Testis (tissue), 2 donors: ENCODE measurements at regions not wholly inside any gene's neighbourhood (a gene's known extent, or its start where the extent isn't known, plus 50 kb on each side); places are given as distances from the start of the nearest gene placed in this dataset.

Source experiments
- DNase-seq: peaks from one replicate; pipeline ENCODE4 v3.0.0-alpha.2; 2019
- H3K27ac ChIP-seq, 2 donors: fragments of 200-600 bp; sonication (generic); one replicate each; pipeline ENCODE4 v1.5.1; 2019
- H3K27me3 ChIP-seq: fragments of 200-600 bp; sonication (generic); one replicate; pipeline ENCODE4 v1.5.1; 2019
- H3K36me3 ChIP-seq: fragments of 200-600 bp; sonication (generic); one replicate; pipeline ENCODE4 v1.5.1; 2017; ENCODE audit warnings: low read depth; ENCODE audit errors: missing control alignments
- H3K4me1 ChIP-seq: fragments of 200-600 bp; sonication (generic); one replicate; pipeline ENCODE4 v1.5.1; 2019
- H3K4me3 ChIP-seq, 2 donors: fragments of 200-600 bp; sonication (generic); one replicate each; pipeline ENCODE4 v1.5.1; 2017 to 2019
- H3K9me3 ChIP-seq: fragments of 200-600 bp; sonication (generic); one replicate; pipeline ENCODE4 v1.5.1; 2017
- CTCF ChIP-seq, 3 experiments: fragments of 450-650 bp in 2 of 3; fragments of 200-600 bp in 1 of 3; sonication (generic) in 1 of 3; IDR thresholded peaks; one replicate each; pipeline ENCODE4 v1.5.1; 2016 to 2019; ENCODE audit warnings: antibody characterized with exemption in 3 of 3, mild to moderate bottlenecking in 2 of 3, moderate library complexity in 1 of 3
- POLR2A ChIP-seq: fragments of 450-650 bp; IDR thresholded peaks from one replicate; pipeline ENCODE4 v1.6.1; 2017; ENCODE audit warnings: antibody characterized with exemption, mild to moderate bottlenecking, moderate library complexity
- WGBS, 2 donors: methylation state at CpG; one replicate each; pipeline ENCODE4 v1.1.5; 2018; 5-methylcytosine and 5-hydroxymethylcytosine counted together
- intact Hi-C: fragments of 100-400 bp; cut with DNase I; formaldehyde crosslinking; loops from one replicate; pipeline ENCODE4 v1.15.1; 2023; ENCODE audit warnings: low total_unique reads

GRCh38 chr12:59023861-59024424, 103.6 kb upstream of the LRIG3 start:
- no peak for DNase-seq
- Histone ChIP-seq H3K36me3 (no peaks in the 10 kb centered on the region), H3K27me3 (no peaks in the 10 kb centered on the region), H3K4me3 (no peak overlapping the region), H3K4me1 (no peaks in the 10 kb centered on the region), H3K9me3 (no peaks in the 10 kb centered on the region), H3K27ac (no peak overlapping the region)
- WGBS, 2 donors = 49 to 65% methylated on average over 4 of the region's 4 CpGs
- TF ChIP-seq CTCF (IDR thresholded peaks at IDR 0.05) (no peak), POLR2A (no peak)
- intact Hi-C loops = no loop called here

GRCh38 chr12:59020073-59020946, 100.0 kb upstream of the LRIG3 start:
- DNase-seq = no peak
- Histone ChIP-seq H3K27ac (no peak overlapping the region), H3K36me3 (no peaks in the 10 kb centered on the region), H3K27me3 (no peaks in the 10 kb centered on the region), H3K4me1 (no peaks in the 10 kb centered on the region), H3K9me3 (no peaks in the 10 kb centered on the region), H3K4me3 (no peak overlapping the region)
- TF ChIP-seq POLR2A = no peak
- no peak for TF ChIP-seq CTCF (IDR thresholded peaks at IDR 0.05)
- intact Hi-C loops = no loop called here
- WGBS, 2 donors = 84 to 87% methylated on average over 14 of the region's 14 CpGs

- intact Hi-C loops = no loop called here
- TF ChIP-seq POLR2A (no peak), CTCF (IDR thresholded peaks at IDR 0.05) (no peak)
Measured at GRCh38 chr12:59014885-59015284, 94.6 kb upstream of the LRIG3 start.

GRCh38 chr12:59010941-59011340, 90.6 kb upstream of the LRIG3 start:
- intact Hi-C loops = no loop called here
- Histone ChIP-seq H3K9me3 (no peaks in the 10 kb centered on the region), H3K27me3 (no peaks in the 10 kb centered on the region), H3K4me1 (no peaks in the 10 kb centered on the region), H3K36me3 (no peaks in the 10 kb centered on the region), H3K27ac (no peak overlapping the region), H3K4me3 (no peak overlapping the region)
- TF ChIP-seq CTCF (IDR thresholded peaks at IDR 0.05) (no peak), POLR2A (no peak)
- WGBS, 2 donors = 75 to 95% methylated on average over 3 of the region's 3 CpGs
- no peak for DNase-seq

More at GRCh38 chr12:59014885-59015284, 94.6 kb upstream of the LRIG3 start:
- H3K4me1 ChIP-seq = no peaks in the 10 kb centered on the region
- 91 to 95% methylated on average over 1 of the region's 1 CpG for WGBS, 2 donors
- H3K9me3 ChIP-seq = no peaks in the 10 kb centered on the region
- no peak overlapping the region for H3K4me3 ChIP-seq
- DNase-seq = no peak
- no peak overlapping the region for H3K27ac ChIP-seq
- no peaks in the 10 kb centered on the region for H3K27me3 ChIP-seq
- H3K36me3 ChIP-seq = no peaks in the 10 kb centered on the region
